CMK (cell line): ENCODE measurements at regions not wholly inside any gene's neighbourhood (a gene's known extent, or its start where the extent isn't known, plus 50 kb on each side); places are given as distances from the start of the nearest gene placed in this dataset.

ENCODE experiments used
- DNase-seq: peaks from one replicate; pipeline ENCODE4 v3.0.0-alpha.2; 2010; ENCODE audit warnings: low read depth

DNA sequence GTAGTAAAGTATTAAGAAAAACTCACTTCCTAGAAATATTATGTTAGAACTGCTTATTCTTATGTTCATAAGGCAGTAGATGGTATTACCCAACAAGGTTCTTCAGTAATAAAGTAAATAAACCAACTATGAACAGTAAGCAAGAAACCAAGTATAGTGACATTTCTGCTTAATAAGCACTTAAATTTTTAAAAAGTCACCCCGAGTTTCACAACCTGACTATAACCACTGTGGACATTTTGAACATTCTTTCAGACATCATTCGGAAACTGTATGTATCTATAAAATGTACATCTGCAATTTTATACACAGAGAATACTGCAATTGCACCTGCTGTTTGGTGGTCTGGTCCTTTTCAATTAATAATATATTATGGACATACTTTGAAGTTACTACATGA is 1073.6 kb downstream of the XPNPEP1 start:
- DNase-seq: no peak

DNA sequence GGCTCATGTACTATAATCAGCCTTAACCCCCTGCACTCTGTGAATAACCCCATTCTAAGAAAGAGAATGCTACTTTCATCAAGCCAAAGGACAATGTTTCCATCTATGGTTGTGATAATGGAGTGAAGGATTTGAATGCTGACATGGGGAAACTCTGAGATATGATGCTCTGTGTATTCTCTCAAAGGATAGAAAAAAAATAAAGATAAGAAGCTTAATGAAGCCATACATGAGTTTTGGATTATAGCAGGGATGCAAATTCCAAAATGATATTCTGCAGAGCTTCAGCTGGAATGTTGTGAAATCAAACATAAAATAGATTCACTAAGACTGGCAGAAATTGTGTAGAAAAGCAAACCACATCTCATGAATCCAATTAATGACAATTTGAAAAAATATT is 1074.1 kb downstream of the XPNPEP1 start:
- no peak for DNase-seq

DNA sequence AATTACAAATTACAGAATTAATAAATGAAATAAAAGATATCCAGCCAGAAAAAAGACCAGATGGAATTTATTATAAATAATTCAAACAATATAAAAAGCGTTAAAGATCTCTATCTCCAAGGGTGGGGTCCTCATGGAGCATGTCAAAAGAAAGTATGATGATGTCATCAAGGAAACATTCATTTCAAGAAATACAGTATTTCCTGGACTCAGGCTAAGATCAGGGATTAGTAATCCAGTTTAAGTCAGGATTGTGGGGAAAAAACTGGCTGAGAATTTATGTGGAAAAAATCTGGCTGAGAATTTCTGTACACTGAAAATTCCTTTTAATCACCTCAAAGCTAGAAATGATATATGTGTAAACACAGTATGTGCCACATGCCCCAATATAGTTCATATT is 1075.3 kb downstream of the XPNPEP1 start:
- DNase-seq: no peak

DNA sequence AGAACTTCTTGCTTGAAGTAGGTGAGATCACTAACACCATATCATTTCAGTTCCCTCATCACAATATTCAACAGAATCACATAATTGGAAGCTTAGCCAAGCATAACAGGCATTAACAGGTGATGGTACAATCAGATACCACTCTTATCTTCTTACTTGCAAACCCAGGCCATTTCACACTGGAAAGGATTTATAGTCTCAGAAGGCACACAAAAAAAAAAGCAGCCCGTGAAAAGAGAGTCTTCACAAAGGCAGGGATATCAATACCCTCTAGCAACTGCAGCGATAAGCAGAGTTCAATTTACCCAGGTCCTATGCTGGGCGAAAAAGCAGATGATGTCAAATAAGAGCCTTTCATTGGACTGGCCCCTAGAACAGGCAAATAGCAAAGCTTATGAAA is 1082.4 kb downstream of the XPNPEP1 start:
- DNase-seq: no peak

DNA sequence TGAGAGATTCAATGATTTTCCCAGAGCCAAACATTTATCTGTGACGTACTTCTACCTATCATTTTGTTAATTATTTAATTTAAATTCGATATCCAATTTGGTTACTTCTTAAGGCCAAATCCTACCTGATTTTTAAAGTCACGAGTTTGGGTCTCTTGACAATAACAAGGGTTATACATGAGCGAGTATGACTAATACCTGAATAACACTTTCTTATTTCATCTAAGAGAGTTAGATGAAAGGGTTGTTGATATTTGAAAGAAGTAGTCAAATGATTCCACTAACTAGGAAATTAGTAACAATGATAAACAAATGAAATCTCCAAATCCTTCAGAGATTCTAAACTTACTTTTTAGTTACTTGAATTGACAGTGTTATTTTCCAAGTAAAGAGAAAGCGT is 1086.9 kb downstream of the XPNPEP1 start:
- no peak for DNase-seq

DNA sequence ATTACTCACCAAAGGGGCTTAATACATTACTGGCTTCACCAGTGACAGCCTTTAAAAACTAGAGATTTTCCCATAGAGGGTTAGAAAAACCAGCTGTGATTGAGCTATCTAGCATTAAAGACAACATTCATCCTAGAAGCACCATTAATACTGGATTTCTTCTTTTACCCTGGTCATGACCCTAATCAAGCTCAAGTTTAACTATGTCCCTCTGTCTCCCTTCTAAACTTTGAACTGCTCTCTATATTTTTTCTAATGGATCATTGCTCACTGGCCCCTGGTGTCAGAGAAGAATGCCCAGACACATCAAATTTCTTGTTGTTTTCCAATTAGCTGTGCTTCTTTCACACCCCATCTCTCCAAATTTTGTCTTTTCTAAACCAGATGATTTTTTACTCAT is 1101.3 kb downstream of the XPNPEP1 start:
- DNase-seq: no peak

DNA sequence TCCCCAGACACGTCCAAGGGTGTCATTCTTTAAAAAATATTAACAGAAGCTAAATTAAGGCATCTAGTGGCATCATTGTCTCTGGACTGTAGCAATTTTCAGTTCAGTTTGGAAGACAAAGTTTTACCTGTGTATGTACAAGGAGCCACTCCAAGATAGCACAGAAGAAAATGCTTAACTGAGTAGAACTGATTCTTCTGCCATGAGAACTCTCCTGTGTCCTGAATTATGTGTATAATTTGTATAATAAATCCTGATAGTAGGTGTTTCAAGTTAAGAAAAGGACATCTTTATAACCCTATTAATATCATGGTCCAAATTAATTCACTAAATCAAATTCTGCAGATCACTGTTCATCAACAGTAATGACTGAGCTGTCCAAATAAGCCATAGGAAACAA is 1104.0 kb downstream of the XPNPEP1 start:
- DNase-seq: no peak

DNA sequence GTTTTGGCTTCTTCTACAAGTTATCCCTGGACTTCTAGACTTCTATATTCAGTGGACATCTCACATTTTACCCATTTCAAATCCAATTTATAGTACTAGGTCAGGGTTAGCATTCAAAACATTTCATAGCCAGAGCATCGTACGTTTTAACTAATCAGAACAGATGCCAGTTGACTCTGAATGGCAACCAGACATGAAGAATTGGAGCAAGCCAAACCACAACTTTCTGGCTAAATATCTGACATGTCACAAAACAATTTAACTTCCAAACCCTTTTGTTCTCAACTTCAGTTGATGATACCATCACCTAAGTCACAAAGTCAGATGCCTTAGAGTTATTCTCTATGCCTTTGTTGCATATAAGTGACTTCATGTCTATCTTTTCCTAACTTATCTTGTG is 1105.7 kb downstream of the XPNPEP1 start:
- DNase-seq: no peak

DNA sequence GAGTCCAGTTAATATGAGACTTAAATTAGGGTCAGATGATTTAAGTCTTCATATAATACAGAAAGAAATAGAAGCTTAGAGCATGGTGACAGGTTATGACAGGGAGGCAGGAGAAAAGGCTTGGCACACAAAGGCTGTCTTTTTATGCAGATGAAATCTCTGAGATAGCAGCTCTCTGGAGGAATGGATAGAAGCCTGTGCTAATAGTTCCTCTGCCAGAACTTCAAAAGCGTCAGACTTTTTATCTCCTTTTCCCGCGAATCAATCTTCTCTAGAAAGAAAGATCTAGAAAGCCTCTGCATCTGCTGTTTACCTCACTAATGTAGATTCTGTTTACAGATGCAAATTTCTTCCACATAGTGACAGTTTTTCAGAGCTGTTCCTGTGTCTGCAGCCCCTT is 1106.2 kb downstream of the XPNPEP1 start:
- DNase-seq: no peak

DNA sequence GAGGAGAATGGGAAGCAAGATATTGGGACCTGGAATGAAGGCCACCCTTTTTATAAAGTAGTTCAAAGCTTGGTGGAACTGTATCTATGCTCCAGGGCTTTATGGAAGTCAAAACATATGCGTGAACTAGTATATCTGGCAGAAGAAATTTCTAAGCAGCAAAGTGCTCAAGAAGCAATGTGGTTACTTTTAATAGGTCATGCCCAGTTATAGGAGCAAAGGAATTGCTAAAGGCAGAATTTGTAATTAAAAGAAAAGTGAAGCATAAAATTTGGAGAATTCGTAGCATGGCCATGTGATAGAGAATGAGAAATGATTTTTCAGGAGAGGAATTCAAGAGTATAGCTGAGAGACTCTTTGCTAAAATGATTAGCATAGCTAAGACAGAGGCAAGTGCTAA is 1110.4 kb downstream of the XPNPEP1 start:
- no peak for DNase-seq

DNA sequence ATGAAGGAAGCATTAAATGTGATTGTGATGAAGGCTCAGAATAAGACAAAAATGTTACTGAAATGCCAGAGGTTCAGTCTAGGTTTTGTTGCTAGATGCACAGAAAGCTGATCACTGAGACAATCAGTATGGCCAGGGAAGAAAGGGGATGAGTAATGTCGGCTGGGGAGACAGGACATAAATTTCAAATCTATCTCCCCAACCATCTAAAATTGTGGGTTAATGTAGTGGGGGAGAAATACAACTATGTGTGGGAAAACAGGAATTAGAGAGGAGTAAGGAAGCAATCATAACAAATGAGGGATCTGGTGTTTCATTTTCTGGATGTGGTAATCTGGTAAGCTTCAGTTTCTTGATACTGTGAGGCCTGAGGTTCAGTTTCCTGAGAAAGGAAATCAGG is 1111.0 kb downstream of the XPNPEP1 start:
- no peak for DNase-seq

DNA sequence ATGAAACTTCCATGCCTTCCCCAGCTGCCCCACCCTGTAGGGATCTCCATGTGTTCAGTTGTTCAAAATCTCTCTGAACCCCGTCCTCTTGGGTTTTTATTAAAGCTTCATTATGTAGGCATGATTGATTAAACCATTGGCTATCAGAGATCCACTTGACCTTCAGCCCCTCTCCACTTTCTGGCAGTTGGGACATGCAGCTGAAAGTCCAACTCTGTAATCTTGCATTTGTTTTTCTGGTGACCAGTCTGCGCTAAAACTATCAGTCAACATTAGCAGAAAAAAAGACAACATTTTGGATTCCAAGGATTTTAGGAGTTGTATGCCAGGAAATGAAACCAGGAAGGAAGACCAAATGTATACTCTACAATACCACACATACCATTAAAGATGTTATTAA is 1115.1 kb downstream of the XPNPEP1 start:
- DNase-seq: no peak

DNA sequence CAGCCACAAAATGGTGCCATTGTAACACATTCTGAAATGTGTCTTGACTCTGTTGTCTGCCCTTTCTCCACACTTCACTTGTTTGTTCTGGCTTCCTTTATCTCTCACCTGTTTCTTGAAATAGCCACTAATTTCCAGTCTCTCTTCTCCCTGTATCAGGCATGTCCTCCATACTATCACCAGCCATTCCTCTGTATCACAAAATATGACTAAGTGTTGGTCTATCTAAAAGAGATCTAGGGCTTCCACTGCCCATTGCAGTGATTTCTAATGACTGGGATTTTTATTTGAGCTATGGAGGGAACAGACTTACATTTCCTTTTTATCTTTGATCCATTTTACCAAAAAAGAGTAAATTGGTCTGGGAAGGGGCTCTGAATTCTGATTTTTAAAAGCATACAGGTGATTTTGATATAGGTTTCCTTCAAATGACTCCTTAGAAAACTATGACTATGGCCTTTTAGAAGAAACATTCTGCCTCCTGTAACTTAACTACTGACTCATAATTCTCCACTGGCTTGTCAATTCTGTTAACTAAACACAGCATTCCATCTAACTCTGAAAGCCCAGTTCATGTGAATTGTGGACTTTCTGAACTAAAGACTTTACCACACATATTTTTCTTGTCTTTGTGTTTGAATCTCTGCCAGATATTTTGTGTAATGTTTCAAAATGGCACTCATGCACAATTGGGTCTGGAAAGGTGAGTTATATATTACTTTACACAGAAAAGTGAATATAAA is 1121.4 kb downstream of the XPNPEP1 start:
- no peak for DNase-seq

DNA sequence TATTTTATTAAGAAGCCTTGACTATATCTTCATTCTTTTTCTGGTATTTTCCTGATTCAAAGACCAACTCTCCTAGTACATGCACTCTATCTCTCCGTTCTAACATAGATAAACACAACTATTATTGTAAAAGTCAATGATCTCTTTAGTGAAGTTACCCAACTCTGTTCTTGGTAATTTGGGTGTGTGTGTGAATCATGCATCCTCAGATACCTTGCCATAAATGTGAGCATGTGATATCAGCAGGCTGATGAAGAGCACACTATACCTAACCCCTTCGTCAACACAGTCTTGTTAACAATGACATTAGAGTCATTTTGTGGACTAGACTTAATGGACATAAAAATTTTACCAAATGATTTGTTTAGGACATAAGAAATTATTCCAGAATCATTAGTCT is 1122.1 kb downstream of the XPNPEP1 start:
- DNase-seq: no peak

DNA sequence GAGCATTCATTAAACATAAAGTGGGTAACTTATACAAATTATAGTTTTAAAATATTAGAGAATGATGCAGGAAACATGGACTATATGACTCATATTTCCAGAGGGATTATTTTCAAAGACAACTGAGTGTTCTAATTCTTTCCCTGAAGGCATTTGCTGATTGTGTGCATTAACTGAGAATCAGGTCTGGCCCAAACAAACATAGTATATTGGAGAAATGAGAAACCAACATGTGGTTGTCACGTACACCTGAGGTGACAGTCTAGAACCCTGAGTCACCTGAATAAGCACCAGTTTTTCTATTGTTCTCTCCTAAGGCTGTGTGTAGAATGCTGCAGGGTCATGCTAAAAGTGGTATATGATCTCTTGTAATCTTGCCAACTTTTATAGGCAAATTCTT is 1125.7 kb downstream of the XPNPEP1 start:
- DNase-seq: no peak

DNA sequence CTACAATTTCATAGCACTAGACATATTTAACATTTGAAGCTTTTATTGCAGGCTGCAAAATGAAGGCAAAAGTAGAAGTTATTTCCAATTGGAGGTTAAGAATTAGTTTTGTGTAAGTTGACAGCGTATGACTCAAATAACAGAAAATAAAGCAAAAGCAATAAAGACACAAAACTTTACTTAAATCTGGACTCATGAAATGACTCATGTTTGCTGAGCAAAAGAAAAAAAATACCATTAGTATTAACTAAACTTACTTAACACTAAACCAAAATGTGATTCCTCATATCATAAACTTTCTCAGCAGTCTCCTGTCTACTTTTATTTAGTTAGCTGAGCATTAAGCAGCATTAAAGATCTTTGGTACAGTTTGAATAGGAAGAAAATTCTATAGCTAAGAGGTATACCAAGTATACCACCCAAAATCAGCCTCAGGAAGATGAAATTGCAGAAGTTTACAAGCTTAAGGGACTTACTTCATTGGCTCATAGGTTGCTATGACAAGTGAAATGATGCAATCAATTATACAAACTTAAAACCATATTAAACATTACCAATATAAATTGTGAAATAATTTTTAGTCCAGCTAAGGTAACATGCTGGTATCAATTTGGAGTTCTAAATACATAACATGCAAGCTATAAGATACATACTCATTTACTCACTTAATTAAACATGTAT is 1131.4 kb downstream of the XPNPEP1 start:
- DNase-seq: no peak

DNA sequence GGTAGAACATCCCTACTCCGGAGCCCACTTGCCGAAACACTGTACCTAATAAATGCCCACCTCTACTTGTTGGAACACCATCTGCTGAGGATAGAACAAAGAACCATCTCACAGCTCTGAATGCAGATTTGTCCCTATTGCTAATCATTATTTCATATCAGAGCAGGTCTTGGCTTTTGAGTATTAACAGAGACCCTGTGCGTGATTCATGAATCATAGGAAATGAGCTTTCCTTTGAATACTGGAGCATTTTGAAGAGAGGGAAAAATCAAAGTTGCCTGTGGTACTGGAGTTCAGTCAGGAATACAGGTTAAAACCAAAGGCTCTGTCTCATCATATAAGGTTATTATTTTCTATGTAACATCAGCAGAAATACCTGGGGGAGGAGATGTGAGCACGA is 1132.3 kb downstream of the XPNPEP1 start:
- no peak for DNase-seq

DNA sequence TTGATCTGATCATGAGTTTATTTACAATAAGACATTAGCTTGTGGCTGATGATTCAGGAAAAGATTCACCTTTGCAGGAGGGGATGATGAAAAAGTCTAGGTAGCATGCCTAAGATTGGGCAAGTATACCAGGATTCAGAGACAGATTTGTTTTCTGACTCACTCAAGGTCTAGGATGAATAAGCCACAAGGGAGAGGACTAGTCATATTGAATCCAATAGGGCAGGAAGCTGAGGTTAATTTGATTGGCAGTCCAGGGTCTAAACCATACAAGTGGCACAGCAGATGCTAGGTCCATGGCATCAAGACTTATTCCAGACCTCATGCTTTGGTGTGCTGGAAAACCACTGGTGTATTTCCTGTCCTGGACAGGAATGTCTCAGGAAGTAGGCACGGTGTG is 1133.4 kb downstream of the XPNPEP1 start:
- DNase-seq: no peak

DNA sequence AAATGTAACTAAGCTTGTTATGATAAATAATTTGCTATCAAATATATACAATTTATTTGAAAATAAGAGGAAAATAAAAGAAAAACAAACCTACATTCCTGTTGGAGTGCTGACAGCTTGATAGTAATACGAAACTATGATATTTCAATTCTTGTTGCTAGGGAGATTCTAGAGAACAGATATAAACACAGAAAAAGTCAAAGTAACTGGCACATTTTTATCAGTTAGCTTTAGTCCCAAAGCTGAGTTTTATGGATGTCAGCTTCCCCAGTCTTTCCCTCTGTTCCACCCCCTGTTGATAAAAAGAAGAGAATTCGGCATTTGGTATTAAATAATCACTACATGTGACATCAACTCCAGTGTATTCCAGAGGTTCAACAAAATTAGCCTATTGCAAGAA is 1134.0 kb downstream of the XPNPEP1 start:
- no peak for DNase-seq

DNA sequence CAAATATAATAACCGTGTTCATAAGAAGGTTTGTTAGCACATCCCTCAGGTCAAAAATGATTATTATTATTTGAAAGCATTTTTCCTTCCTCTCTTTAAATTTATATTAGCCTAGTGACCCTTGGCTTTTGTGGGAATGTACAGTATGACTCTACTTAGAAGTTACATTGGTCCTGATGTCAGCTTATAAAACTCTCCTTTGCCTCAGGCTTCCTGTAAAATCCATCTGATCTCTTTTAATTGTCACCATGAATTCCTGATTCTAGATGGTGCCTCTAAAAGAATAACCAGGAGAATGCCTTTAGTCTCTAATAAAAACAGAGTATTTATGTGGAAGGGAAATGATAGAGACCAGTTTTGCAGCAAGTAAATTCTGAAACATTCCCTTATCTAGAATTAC is 1134.4 kb downstream of the XPNPEP1 start:
- DNase-seq: no peak

DNA sequence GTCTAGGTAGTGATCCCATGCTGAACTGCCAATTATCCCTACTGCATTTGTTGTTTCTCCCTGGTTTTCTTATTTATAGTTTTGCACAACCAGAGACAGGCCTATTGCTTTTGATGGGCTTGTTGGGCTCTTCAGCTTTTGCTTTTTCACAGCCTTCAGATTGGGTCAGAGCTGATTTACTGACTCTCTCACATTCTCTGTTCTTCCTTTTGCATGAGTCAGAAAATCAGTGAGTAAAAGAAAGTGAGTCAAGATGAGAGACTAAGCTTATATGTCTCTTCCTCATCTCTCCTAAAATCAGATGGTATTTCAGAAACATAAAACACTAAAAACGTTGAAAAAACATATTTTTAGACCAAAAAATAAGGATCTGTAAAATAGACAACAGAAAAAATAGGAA is 1135.4 kb downstream of the XPNPEP1 start:
- no peak for DNase-seq

DNA sequence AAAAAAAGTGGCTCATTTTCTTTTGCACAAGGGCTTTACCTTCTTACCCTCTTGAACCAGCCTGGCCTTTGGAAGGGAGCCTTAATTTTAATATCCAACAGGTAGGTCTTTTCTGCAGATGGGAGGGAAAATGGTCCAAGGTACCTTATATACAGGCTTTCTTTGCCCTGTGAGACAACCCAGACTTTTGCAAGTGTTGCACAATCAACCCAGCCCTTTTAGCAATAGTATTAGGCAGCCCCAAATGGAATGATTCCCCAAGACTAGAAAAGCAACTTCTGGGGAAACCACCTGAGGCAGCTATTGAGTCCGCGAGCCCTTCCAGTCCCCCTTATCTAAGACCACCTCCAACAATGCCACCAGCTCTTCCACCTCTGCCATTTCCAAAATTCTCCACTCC is 1138.3 kb downstream of the XPNPEP1 start:
- DNase-seq: no peak

DNA sequence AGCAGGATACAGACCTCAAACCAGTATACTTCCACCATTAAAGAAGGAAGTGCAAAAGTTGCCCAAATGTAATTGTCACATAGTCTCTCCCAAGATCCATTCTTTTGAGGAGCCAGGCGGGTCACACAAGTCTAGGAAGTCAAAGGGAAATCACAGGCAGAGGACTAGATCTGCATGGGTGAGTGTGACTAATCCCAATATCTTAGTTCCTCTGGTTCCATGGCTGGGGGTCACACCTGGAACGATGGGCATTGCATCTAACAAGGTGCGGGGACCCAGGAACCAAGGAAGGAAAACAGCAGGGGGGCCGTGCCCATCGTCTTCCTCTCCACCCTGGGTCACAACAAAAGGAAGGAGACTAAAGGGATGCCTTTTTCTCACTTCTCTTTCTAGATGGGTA is 1138.8 kb downstream of the XPNPEP1 start:
- no peak for DNase-seq

DNA sequence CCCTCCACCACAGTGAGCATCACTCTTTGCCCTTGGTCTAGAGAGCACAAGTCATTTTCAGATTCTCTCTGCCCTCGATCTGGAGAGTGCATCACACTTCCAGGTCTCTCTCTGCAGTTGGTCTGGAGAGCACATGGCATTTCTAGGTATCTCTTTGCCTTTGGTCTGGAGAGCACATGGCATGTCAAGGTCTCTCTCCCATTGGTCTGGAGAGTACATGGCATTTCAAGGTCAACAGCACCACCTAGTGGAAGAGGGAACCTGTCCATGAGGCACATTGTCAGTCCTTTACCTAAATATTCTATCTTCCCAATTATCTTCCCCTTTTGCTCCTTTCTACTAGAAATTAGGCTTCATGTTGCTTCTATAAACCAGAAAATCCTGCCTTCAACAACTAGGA is 1139.4 kb downstream of the XPNPEP1 start:
- DNase-seq: peak; percentile 81
